ENCODE measurements at regions not wholly inside any gene's neighbourhood (a gene's known extent, or its start where the extent isn't known, plus 50 kb on each side); places are given as distances from the start of the nearest gene placed in this dataset.

DNA sequence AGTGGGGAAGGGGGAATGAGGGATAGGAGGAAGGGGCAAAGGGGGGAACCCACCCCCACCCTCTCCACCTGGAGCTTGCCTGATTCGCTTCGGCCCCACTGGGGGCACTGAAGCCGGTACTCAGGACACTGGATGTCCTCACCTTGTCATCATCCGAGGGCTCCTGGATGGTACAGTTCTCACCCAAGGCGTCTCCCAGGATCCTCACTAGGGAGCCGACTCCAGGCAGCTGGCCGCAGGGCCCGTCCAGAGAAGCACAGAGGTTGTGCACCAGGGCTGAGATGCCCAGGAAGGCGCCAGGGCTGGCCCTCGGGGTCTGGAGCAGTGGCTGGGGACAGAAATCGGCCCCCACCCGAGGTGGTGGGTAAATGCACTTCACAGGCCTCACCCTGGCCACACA, 92.3 kb downstream of the LITAF start:
- ChIA-PET CTCF (interaction anchor here (2.2 kb wide), 1 partner anchor 38 kb away, joined by 9 read pairs; no protein-coding TSS in a partner anchor), POLR2A (interaction anchor here (0.7 kb wide), 1 partner anchor 410 kb away, joined by 4 read pairs; no protein-coding TSS in a partner anchor)
- BruUV-seq (replicated peaks), result no TSS peak
- TF ChIP-seq MYC (IDR thresholded peaks at IDR 0.05; ENCODE audit: low read depth, low read length), result no peak
- TF ChIP-seq POLR2A (IDR thresholded peaks at IDR 0.05; ENCODE audit: low read depth, low read length), result no peak
- TF ChIP-seq FOS (IDR thresholded peaks at IDR 0.05; ENCODE audit: borderline replicate concordance, insufficient read depth, low read length), result no peak
- no peak for TF ChIP-seq JUN (IDR thresholded peaks at IDR 0.05; ENCODE audit: borderline replicate concordance, insufficient read depth, insufficient read length, low read depth)
- TF ChIP-seq, protein P1, sequence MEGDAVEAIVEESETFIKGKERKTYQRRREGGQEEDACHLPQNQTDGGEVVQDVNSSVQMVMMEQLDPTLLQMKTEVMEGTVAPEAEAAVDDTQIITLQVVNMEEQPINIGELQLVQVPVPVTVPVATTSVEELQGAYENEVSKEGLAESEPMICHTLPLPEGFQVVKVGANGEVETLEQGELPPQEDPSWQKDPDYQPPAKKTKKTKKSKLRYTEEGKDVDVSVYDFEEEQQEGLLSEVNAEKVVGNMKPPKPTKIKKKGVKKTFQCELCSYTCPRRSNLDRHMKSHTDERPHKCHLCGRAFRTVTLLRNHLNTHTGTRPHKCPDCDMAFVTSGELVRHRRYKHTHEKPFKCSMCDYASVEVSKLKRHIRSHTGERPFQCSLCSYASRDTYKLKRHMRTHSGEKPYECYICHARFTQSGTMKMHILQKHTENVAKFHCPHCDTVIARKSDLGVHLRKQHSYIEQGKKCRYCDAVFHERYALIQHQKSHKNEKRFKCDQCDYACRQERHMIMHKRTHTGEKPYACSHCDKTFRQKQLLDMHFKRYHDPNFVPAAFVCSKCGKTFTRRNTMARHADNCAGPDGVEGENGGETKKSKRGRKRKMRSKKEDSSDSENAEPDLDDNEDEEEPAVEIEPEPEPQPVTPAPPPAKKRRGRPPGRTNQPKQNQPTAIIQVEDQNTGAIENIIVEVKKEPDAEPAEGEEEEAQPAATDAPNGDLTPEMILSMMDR (IDR thresholded peaks at IDR 0.05; ENCODE audit: extremely low read depth in 1 of 2, insufficient read depth in 1 of 2, low read depth in 1 of 2, low read length in 2 of 2), result no peak
- TF ChIP-seq, protein P2, sequence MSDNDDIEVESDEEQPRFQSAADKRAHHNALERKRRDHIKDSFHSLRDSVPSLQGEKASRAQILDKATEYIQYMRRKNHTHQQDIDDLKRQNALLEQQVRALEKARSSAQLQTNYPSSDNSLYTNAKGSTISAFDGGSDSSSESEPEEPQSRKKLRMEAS (IDR thresholded peaks at IDR 0.05; ENCODE audit: insufficient read depth, insufficient read length), result no peak
- no peak for TF ChIP-seq EZH2 (IDR thresholded peaks at IDR 0.05; ENCODE audit: borderline replicate concordance, low read depth, low read length, severe bottlenecking)
- TF ChIP-seq POLR2AphosphoS5 (IDR thresholded peaks at IDR 0.05; ENCODE audit: insufficient read depth, low read depth, low read length), result no peak
- no peak for TF ChIP-seq GATA2 (IDR thresholded peaks at IDR 0.05; ENCODE audit: insufficient read depth, insufficient read length, low read depth, low read length)
- Histone ChIP-seq H3K27me3 (ENCODE audit: control insufficient read depth in 2 of 2, insufficient read depth in 2 of 2, low read length in 2 of 2) (no peaks in the 10 kb centered on the region), H3K36me3 (ENCODE audit: control insufficient read depth in 2 of 2, extremely low read depth in 1 of 2, insufficient read depth in 2 of 2, low read length in 2 of 2) (no peaks in the 10 kb centered on the region), H4K20me1 (replicated peaks; ENCODE audit: control insufficient read depth, extremely low read depth, insufficient read depth, low read length) (no peaks in the 10 kb centered on the region), H3K4me1 (ENCODE audit: control insufficient read depth, extremely low read depth, insufficient read depth, low read length) (peaks cover 35% of the 10 kb centered on the region), H3K27ac (ENCODE audit: insufficient read depth, low read depth, low read length) (peak overlapping the region; percentile 54), H3K4me2 (ENCODE audit: insufficient read depth, low read length) (no peak overlapping the region), H3K9me3 (replicated peaks; ENCODE audit: control insufficient read depth, insufficient read depth, low read length) (no peaks in the 10 kb centered on the region), H3K4me3 (replicated peaks in 1 of 3; ENCODE audit: insufficient read depth in 1 of 3, low read depth in 1 of 3, low read length in 3 of 3) (no peak overlapping the region), H3K9ac (replicated peaks; ENCODE audit: extremely low read depth, insufficient read depth, low read length) (no peak overlapping the region), H2AFZ (ENCODE audit: low read depth, low read length) (peak overlapping the region; percentile 9), H3K9me1 (replicated peaks; ENCODE audit: control insufficient read depth, extremely low read depth, insufficient read depth, low read length) (no peaks in the 10 kb centered on the region), H3K79me2 (ENCODE audit: control insufficient read depth, insufficient read depth, low read length) (no peaks in the 10 kb centered on the region)
- DNase-seq (ENCODE audit: low read depth, low spot score), result no peak
- intact Hi-C loops (cut with micrococcal nuclease), result no loop called here
- no peak for FAIRE-seq
- dilution Hi-C loops (cut with MboI; ENCODE audit: extremely low pct_ligation_motif_present, low sequenced_read_pairs), result no loop called here
